Ishikawa (cell line): ENCODE measurements at regions not wholly inside any gene's neighbourhood (a gene's known extent, or its start where the extent isn't known, plus 50 kb on each side); places are given as distances from the start of the nearest gene placed in this dataset.

ENCODE experiments used
- CREB1 ChIP-seq: IDR thresholded peaks from 2 replicates; pipeline ENCODE4 v1.6.1; 2012; ENCODE audit warnings: low read depth
- EGR1 ChIP-seq: IDR thresholded peaks from 2 replicates; pipeline ENCODE4 v1.6.1; 2012
- EP300 ChIP-seq: IDR thresholded peaks from 2 replicates; pipeline ENCODE4 v1.6.1; 2012; ENCODE audit warnings: borderline replicate concordance
- FOXM1 ChIP-seq: IDR thresholded peaks from 2 replicates; pipeline ENCODE4 v1.6.1; 2012; ENCODE audit warnings: low read depth, borderline replicate concordance
- NFIC ChIP-seq: IDR thresholded peaks from 2 replicates; pipeline ENCODE4 v1.6.1; 2012
- RAD21 ChIP-seq: IDR thresholded peaks from 2 replicates; pipeline ENCODE4 v1.6.1; 2012; ENCODE audit warnings: low read depth
- TAF1 ChIP-seq: IDR thresholded peaks from 2 replicates; pipeline ENCODE4 v1.6.1; 2012; ENCODE audit warnings: low read depth, mild to moderate bottlenecking
- TCF12 ChIP-seq: IDR thresholded peaks from 2 replicates; pipeline ENCODE4 v1.6.1; 2012; ENCODE audit warnings: low read depth
- TEAD4 ChIP-seq: IDR thresholded peaks from 2 replicates; pipeline ENCODE4 v1.6.1; 2012
- YY1 ChIP-seq: IDR thresholded peaks from 2 replicates; pipeline ENCODE4 v1.6.1; 2012; ENCODE audit warnings: low read depth
- ZBTB7A ChIP-seq: IDR thresholded peaks from 2 replicates; pipeline ENCODE4 v1.6.1; 2012; ENCODE audit warnings: low read depth
- TF ChIP-seq, protein P1 (sequence below): IDR thresholded peaks from 2 replicates; pipeline ENCODE4 v1.6.1; 2012
- TF ChIP-seq, protein P2 (sequence below): IDR thresholded peaks from 2 replicates; pipeline ENCODE4 v1.6.1; 2012; ENCODE audit warnings: low read depth, mild to moderate bottlenecking
- TF ChIP-seq, protein P3 (sequence below): IDR thresholded peaks from 2 replicates; pipeline ENCODE4 v1.6.1; 2012

DNA sequence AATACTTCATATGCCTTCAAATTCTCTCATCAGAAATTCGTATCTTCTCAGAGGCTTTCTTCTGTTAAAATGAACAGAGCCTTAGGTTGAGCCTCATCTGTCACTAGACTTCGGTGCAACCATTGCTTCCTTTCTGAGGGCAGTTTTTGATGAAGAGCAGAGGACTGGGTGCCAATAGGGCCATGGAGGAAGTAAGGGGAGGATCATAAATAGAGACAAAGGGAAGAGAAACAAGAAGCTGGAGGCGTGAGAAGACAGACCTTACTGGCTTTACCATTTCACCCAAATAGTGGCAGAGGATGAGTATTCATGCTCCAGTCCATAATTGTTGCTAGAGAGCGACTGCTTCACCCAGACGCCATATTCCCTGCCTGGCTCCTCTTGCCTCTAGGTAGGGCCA is 215.6 kb upstream of the PKDCC start:
- TF ChIP-seq YY1 = no peak
- TF ChIP-seq, protein P1, sequence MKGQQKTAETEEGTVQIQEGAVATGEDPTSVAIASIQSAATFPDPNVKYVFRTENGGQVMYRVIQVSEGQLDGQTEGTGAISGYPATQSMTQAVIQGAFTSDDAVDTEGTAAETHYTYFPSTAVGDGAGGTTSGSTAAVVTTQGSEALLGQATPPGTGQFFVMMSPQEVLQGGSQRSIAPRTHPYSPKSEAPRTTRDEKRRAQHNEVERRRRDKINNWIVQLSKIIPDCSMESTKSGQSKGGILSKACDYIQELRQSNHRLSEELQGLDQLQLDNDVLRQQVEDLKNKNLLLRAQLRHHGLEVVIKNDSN = no peak
- TF ChIP-seq, protein P2, sequence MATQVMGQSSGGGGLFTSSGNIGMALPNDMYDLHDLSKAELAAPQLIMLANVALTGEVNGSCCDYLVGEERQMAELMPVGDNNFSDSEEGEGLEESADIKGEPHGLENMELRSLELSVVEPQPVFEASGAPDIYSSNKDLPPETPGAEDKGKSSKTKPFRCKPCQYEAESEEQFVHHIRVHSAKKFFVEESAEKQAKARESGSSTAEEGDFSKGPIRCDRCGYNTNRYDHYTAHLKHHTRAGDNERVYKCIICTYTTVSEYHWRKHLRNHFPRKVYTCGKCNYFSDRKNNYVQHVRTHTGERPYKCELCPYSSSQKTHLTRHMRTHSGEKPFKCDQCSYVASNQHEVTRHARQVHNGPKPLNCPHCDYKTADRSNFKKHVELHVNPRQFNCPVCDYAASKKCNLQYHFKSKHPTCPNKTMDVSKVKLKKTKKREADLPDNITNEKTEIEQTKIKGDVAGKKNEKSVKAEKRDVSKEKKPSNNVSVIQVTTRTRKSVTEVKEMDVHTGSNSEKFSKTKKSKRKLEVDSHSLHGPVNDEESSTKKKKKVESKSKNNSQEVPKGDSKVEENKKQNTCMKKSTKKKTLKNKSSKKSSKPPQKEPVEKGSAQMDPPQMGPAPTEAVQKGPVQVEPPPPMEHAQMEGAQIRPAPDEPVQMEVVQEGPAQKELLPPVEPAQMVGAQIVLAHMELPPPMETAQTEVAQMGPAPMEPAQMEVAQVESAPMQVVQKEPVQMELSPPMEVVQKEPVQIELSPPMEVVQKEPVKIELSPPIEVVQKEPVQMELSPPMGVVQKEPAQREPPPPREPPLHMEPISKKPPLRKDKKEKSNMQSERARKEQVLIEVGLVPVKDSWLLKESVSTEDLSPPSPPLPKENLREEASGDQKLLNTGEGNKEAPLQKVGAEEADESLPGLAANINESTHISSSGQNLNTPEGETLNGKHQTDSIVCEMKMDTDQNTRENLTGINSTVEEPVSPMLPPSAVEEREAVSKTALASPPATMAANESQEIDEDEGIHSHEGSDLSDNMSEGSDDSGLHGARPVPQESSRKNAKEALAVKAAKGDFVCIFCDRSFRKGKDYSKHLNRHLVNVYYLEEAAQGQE = no peak
- no peak for TF ChIP-seq NFIC
- TF ChIP-seq CREB1 = no peak
- TF ChIP-seq EP300 = no peak
- TF ChIP-seq TAF1 = no peak
- TF ChIP-seq RAD21 = no peak
- TF ChIP-seq TEAD4 = no peak
- no peak for TF ChIP-seq EGR1
- TF ChIP-seq FOXM1 = no peak
- TF ChIP-seq ZBTB7A = no peak
- TF ChIP-seq, protein P3, sequence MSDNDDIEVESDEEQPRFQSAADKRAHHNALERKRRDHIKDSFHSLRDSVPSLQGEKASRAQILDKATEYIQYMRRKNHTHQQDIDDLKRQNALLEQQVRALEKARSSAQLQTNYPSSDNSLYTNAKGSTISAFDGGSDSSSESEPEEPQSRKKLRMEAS = no peak
- no peak for TF ChIP-seq TCF12
